Pancreas (tissue), 10 donors: ENCODE measurements at regions not wholly inside any gene's neighbourhood (a gene's known extent, or its start where the extent isn't known, plus 50 kb on each side); places are given as distances from the start of the nearest gene placed in this dataset.

Experiments used
- ATAC-seq, 4 donors: fragments of 200-7000 bp; cut with Tn5 transposase; one replicate each; pipeline versions ENCODE4 v1.8.0 to v1.9.1; 2020; ENCODE audit warnings: mild to moderate bottlenecking in 4 of 4, moderate library complexity in 4 of 4
- DNase-seq, 6 donors: peaks; one replicate each; pipeline ENCODE4 v3.0.0-alpha.2; 2020
- FAIRE-seq: peaks from 2 replicates; lab custom pipeline; 2012; peaks lifted over from hg19 to GRCh38; lab: Jason Lieb, UNC
- H3K27ac ChIP-seq, 4 donors: fragments of 200-600 bp; sonication (generic); 1 replicate in 3 of 4; 2 replicates in 1 of 4; pipeline versions ENCODE4 v1.5.0 to v1.8.0; 2020
- H3K27me3 ChIP-seq, 4 donors: fragments of 200-600 bp; one replicate each; pipeline ENCODE4 v1.8.0; 2021
- H3K36me3 ChIP-seq, 3 donors: fragments of 200-600 bp; sonication (generic) in 1 of 3; one replicate each; pipeline versions ENCODE4 v1.5.0 to v1.8.0; 2020 to 2021
- H3K4me1 ChIP-seq, 3 donors: fragments of 200-600 bp; one replicate each; pipeline ENCODE4 v1.8.0; 2021
- H3K4me3 ChIP-seq, 4 donors: fragments of 200-600 bp; sonication (generic) in 2 of 4; one replicate each; pipeline versions ENCODE4 v1.5.0 to v1.8.0; 2020 to 2021
- H3K9me3 ChIP-seq, 4 donors: fragments of 200-600 bp; one replicate each; pipeline ENCODE4 v1.8.0; 2021
- CTCF ChIP-seq, 4 donors: fragments of 200-600 bp; sonication (generic) in 3 of 4; IDR thresholded peaks; one replicate each; pipeline versions ENCODE4 v1.5.0 to v1.8.0; 2021; ENCODE audit warnings: antibody characterized with exemption in 4 of 4
- WGBS, 2 donors: extraction: QIAGEN DNeasy Blood & Tissue Kit; methylation state at CpG; one replicate each; pipeline ENCODE4 v1.1.7; 2013; 5-methylcytosine and 5-hydroxymethylcytosine counted together
- intact Hi-C, 3 donors: fragments of 100-400 bp; cut with DNase I; formaldehyde crosslinking; loops; one replicate each; pipeline versions ENCODE4 v1.11.1 to v1.14.2; 2022
- donor health status: healthy with polysubstance abuse.
- donor health status: DM: no; HTN: no; CAD: no; lungs with moderate emphysema.
- donor health status: DM: no; HTN: no; CAD: no.
- donor health status: control.
- donor health status: control.
- donor health status: Bipolar disorder and iron deficiency.
- donor health status: DM: yes; HTN: yes; CAD: no.
- donor health status: DM: no; HTN: no; CAD: no.
- donor health status: DM: no; HTN: no; CAD: no.
- donor health status: DM: yes; HTN: yes; CAD: no.

GRCh38 chr1:87523466-87523865 is 194.8 kb downstream of the LMO4 start:
- intact Hi-C loops, result no loop called here
- Histone ChIP-seq H3K4me3 (no peak overlapping the region), H3K9me3 (no peaks in the 10 kb centered on the region), H3K27ac (no peak overlapping the region), H3K4me1 (no peaks in the 10 kb centered on the region), H3K36me3 (no peaks in the 10 kb centered on the region), H3K27me3 (no peaks in the 10 kb centered on the region)
- FAIRE-seq (no peak), DNase-seq (no peak), ATAC-seq (no peak)
- no peak for TF ChIP-seq CTCF (IDR thresholded peaks at IDR 0.05)
- 80 to 95% methylated on average over 3 of the region's 3 CpGs for WGBS, 2 donors

GRCh38 chr1:87524021-87524754 is 195.5 kb downstream of the LMO4 start:
- no peaks in the 10 kb centered on the region for H3K4me1 ChIP-seq
- no peaks in the 10 kb centered on the region for H3K36me3 ChIP-seq
- DNase-seq (no peak), ATAC-seq (no peak), FAIRE-seq (no peak)
- WGBS, 2 donors, result 68 to 76% methylated on average over 14 of the region's 14 CpGs
- H3K27me3 ChIP-seq, result no peaks in the 10 kb centered on the region
- no peaks in the 10 kb centered on the region for H3K9me3 ChIP-seq
- intact Hi-C loops, result no loop called here
- TF ChIP-seq CTCF (IDR thresholded peaks at IDR 0.05), result no peak
- H3K4me3 ChIP-seq, result no peak overlapping the region
- no peak overlapping the region for H3K27ac ChIP-seq

- Histone ChIP-seq H3K4me1 (no peaks in the 10 kb centered on the region), H3K27ac (no peak overlapping the region), H3K36me3 (no peaks in the 10 kb centered on the region), H3K9me3 (no peaks in the 10 kb centered on the region), H3K27me3 (peaks cover 0 to 3% (median 0%) of the 10 kb centered on the region in 4 donors), H3K4me3 (no peak overlapping the region)
- peak in 1 of 6 donors; percentile 48 for DNase-seq
- intact Hi-C loops, result no loop called here
- no peak for FAIRE-seq
- TF ChIP-seq CTCF (IDR thresholded peaks at IDR 0.05), result no peak
- 91 to 93% methylated on average over 33 of the region's 33 CpGs for WGBS, 2 donors
- no peak for ATAC-seq
These were observed 200.3 kb downstream of the LMO4 start for GRCh38 chr1:87528754-87529517.

- peaks cover 0 to 3% (median 0%) of the 10 kb centered on the region in 4 donors for H3K27me3 ChIP-seq
- no peak overlapping the region for H3K4me3 ChIP-seq
- no peak for DNase-seq
- no peak for TF ChIP-seq CTCF (IDR thresholded peaks at IDR 0.05)
- ATAC-seq, result no peak
- WGBS, 2 donors, result 65 to 66% methylated on average over 7 of the region's 7 CpGs
- no peak for FAIRE-seq
- H3K27ac ChIP-seq, result no peak overlapping the region
- no peaks in the 10 kb centered on the region for H3K9me3 ChIP-seq
- no peaks in the 10 kb centered on the region for H3K36me3 ChIP-seq
- no peaks in the 10 kb centered on the region for H3K4me1 ChIP-seq
- intact Hi-C loops, result no loop called here
These were observed 201.5 kb downstream of the LMO4 start for GRCh38 chr1:87530042-87530807.
